ENCODE measurements at regions not wholly inside any gene's neighbourhood (a gene's known extent, or its start where the extent isn't known, plus 50 kb on each side); places are given as distances from the start of the nearest gene placed in this dataset.
A peak's percentile ranks its signal among the peaks of the same experiment; 100 is the strongest.

- no peak for DNase-seq (ENCODE audit: low read depth)
These were observed 1516.6 kb upstream of the TENM3 start for GRCh38 chr4:180726611-180727010.

GRCh38 chr4:180727478-180727877 is 1515.7 kb upstream of the TENM3 start:
- DNase-seq (ENCODE audit: low read depth): no peak

- DNase-seq (ENCODE audit: low read depth): no peak
These were observed 1508.3 kb upstream of the TENM3 start for GRCh38 chr4:180734753-180735432.

- no peak for DNase-seq (ENCODE audit: low read depth)
These were observed 1501.5 kb upstream of the TENM3 start for GRCh38 chr4:180741703-180742102.

- no peak for DNase-seq (ENCODE audit: low read depth)
These were observed 1498.2 kb upstream of the TENM3 start for GRCh38 chr4:180745019-180745418.

- DNase-seq (ENCODE audit: low read depth): peak; percentile 15
These were observed 1492.2 kb upstream of the TENM3 start for GRCh38 chr4:180751009-180751408.

- DNase-seq (ENCODE audit: low read depth): no peak
These were observed 1485.3 kb upstream of the TENM3 start for GRCh38 chr4:180757927-180758326.

GRCh38 chr4:180766045-180766444 is 1477.2 kb upstream of the TENM3 start:
- no peak for DNase-seq (ENCODE audit: low read depth)

GRCh38 chr4:180766944-180767729 is 1476.1 kb upstream of the TENM3 start:
- no peak for DNase-seq (ENCODE audit: low read depth)

- DNase-seq (ENCODE audit: low read depth): no peak
These were observed 1474.6 kb upstream of the TENM3 start for GRCh38 chr4:180768610-180769009.

GRCh38 chr4:180769791-180770190 is 1473.4 kb upstream of the TENM3 start:
- no peak for DNase-seq (ENCODE audit: low read depth)

- no peak for DNase-seq (ENCODE audit: low read depth)
These were observed 1472.9 kb upstream of the TENM3 start for GRCh38 chr4:180770265-180770664.

- no peak for DNase-seq (ENCODE audit: low read depth)
These were observed 1458.3 kb upstream of the TENM3 start for GRCh38 chr4:180784940-180785339.

- no peak for DNase-seq (ENCODE audit: low read depth)
These were observed 1454.5 kb upstream of the TENM3 start for GRCh38 chr4:180788729-180789128.

GRCh38 chr4:180789929-180790328 is 1453.3 kb upstream of the TENM3 start:
- no peak for DNase-seq (ENCODE audit: low read depth)

GRCh38 chr4:180790471-180790870 is 1452.7 kb upstream of the TENM3 start:
- DNase-seq (ENCODE audit: low read depth): no peak

GRCh38 chr4:180792541-180792940 is 1450.7 kb upstream of the TENM3 start:
- no peak for DNase-seq (ENCODE audit: low read depth)

- no peak for DNase-seq (ENCODE audit: low read depth)
These were observed 1448.9 kb upstream of the TENM3 start for GRCh38 chr4:180794333-180794732.

GRCh38 chr4:180798036-180798577 is 1445.1 kb upstream of the TENM3 start:
- DNase-seq (ENCODE audit: low read depth): no peak

GRCh38 chr4:180799798-180800197 is 1443.4 kb upstream of the TENM3 start:
- no peak for DNase-seq (ENCODE audit: low read depth)

GRCh38 chr4:180805101-180805500 is 1438.1 kb upstream of the TENM3 start:
- DNase-seq (ENCODE audit: low read depth): no peak

GRCh38 chr4:180808862-180809261 is 1434.3 kb upstream of the TENM3 start:
- DNase-seq (ENCODE audit: low read depth): no peak

- no peak for DNase-seq (ENCODE audit: low read depth)
These were observed 1433.8 kb upstream of the TENM3 start for GRCh38 chr4:180809439-180809838.

All from ELR (cell line).